ENCODE measurements at regions not wholly inside any gene's neighbourhood (a gene's known extent, or its start where the extent isn't known, plus 50 kb on each side); places are given as distances from the start of the nearest gene placed in this dataset.

DNA sequence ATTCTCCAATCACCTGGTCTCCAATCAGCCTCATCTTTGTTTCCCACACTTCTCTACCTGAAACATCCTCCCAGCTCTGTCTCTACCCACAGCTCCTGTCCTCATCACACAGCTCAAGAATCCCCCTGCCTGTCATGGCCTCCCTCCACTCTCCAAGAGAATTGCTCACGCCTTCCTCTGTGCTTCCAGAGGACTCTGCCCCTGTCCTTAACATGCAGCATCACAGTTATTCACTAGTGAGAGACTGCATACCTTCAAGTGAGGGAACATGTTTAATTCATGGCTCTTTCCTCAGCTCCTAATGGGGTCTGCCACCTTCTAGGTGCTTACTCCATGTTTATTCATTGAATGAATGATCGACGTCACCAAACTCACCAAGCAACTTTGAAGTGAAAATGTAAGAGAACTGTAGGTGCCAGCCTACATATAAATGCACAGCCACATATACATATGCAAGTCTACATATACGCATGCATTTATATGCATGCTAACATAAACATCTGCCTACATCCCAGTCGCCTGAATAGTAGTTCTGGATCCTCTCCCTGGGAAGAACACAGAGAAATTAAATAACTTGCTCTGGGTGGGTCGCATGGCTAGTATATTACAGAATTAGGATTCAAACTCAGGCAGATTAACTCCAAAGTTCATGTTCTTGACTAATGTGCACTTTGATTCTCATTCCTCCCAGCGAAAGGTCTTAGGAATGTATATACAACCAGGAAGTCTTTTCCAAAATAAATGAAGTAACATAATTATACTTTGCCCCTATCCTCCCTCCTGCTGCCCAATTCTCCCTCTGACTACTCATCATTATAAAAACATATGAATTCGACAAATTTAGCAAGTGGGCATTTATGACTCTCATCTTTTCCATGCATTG is 295.6 kb downstream of the MAFB start:
- no peak for DNase-seq (ENCODE audit: low read depth)

DNA sequence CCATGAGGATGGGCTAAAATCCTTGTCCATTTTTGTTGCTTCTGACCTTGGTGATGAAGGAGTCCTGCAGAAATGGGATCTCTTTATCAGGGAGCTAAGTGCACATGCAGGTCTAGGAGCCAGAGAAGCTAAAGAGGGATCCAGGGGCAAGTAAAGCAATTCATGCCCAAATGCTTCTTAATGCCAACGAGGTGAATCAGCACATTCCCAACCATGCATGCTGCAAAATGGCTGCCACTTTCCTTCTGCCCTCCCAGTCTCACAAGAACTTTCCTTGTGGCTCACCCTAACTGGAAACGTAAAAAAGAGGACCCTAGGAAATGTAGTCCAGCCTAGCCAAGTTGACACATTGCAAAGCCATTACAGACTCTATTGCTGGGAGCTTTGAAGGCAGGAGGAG is 298.4 kb downstream of the MAFB start:
- DNase-seq (ENCODE audit: low read depth), result peak; percentile 29

DNA sequence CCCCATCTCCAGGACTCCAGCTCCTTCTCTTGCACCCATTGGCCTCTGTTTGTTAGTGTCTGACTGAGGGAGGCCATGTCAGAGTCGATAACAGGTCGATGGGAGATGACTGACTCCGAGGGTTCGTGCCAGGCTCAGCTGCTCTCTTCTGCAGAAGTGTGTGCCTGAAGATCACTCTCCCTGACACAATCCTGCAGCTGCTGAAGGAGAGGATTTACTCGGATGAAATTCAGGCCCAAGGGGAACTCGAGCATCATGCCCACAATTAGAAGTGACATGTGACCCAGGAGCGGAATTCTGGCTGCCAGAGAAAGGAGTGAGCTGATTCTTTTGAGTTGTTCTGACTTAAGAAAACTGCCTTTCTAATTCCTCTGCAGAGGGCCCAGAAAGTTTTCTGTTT is 318.2 kb downstream of the MAFB start:
- no peak for DNase-seq (ENCODE audit: low read depth)

DNA sequence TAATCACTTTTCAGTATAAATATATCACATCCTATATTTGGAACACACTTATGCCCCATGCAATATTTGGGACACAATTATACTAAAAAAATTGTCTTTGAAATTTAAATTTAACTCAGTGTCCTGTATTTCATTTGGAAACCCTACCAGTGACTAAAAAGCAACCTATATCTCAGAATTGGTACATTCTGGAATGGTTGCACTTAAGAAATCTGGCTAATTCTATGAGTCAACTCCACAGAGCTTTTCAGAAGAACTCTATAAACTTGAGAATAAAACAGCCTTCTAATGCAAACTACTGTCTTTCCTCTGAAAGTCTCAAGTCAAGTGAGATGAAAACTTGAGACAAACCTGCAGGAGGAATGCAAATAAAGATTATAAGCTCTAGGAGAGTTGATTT is 320.2 kb downstream of the MAFB start:
- DNase-seq (ENCODE audit: low read depth), result no peak

DNA sequence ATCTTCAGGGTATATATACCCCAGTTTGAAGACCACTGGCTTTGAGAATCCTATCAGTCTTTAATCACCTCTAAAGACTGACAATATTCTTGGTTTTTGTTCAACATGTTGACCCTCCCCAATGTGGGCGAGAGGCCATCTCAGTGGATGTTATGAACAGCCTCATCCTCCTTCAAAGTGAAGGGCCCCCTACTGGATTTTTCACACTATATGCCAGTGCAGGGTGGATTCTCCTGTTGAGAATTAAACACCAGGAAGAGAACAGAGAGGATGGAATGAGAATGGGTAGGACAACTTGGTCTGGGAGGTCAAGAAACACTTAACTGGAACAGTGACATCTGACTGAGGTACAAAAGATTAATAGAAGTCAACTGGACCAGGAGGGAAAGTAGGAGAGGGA is 327.1 kb downstream of the MAFB start:
- DNase-seq (ENCODE audit: low read depth), result no peak

DNA sequence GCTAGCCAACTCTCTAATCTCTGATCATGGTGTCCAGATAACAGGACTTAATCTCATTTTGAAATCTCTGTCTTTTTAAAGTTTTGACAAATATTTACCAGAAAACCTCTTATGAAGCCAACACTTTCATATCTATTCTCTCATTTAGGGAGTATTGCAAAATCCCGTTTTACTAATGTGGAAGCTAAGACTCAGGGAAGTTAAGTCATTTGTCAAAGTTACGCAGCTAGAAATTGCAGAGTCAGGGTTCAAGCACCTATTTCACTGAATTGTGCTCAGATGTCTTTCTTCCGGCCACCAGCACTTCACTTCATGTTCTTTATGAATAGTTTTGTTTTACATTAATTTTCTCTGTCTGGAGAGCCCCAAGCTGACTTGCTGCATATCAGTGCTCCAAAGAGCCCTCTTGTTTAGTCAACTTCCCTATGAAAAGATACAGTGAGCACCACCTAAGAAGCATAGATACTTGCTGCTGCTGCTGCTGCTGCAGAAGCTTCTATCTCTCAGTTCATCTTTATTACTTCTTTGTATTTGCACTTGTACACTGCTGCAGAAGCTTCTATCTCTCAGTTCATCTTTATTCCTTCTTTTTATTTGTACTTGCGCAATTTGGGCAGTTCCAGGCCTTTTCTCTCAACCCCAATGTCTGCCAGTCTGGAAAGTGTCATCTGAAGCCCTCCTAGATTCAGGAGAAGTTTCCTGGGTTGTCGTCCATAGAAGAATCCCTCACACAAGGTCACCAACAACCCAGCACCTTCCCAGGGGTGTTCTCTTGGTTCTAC is 329.7 kb downstream of the MAFB start:
- DNase-seq (ENCODE audit: low read depth), result no peak

DNA sequence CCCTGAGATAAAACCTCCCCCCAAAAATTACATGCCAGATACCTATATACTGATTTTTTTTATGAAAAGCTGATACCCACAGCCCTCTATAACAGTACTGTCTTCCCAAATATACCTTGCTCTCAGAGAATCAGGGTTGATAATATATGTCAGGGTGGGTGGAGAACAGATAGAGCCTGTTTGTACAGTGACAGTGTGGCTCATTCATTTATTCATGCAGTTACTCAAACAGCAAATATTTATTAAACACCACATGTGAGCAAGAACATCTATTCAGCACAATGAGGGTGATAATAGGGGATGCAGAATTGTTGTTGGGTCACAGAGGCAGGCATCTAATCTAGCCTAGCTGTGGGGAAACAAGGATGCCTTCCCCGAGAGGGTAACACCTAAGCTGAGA is 334.2 kb downstream of the MAFB start:
- DNase-seq (ENCODE audit: low read depth), result no peak

DNA sequence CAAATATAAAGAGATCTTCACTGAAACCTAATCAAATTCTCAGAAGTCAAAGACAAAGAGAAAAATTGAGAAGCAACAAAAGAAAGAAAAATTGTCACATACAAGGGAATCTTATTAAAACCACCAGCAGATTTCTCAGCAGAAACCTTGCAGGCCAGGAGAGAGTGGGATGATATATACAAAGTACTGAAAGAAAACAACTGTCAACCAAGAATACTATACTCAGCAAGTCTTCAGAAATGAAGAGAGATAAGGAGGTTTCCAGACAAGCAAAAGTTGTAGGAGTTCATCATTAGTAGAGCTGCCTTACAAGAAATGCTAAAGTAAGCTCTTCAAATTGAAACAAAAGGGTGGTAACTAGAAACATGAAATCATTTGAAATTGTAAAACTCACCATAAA is 345.6 kb downstream of the MAFB start:
- DNase-seq (ENCODE audit: low read depth), result no peak

DNA sequence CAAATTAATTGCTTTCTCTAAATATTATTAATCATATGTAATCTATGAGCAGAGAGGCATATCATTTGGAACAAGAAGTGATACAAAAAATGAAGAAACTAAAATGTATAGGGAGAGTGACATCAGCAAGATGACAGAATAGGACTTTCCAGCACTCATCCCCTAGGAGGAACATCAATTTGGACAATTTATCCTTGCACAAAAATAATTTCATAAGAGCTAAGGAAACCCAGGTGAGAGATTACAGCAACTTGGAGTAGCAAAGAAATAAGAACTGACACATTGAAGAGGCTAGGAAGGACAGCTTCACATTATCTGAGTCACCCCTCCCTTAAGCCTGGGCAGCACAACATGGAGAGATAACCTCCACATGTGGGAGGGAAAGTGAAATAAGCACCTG is 347.5 kb downstream of the MAFB start:
- DNase-seq (ENCODE audit: low read depth), result no peak

DNA sequence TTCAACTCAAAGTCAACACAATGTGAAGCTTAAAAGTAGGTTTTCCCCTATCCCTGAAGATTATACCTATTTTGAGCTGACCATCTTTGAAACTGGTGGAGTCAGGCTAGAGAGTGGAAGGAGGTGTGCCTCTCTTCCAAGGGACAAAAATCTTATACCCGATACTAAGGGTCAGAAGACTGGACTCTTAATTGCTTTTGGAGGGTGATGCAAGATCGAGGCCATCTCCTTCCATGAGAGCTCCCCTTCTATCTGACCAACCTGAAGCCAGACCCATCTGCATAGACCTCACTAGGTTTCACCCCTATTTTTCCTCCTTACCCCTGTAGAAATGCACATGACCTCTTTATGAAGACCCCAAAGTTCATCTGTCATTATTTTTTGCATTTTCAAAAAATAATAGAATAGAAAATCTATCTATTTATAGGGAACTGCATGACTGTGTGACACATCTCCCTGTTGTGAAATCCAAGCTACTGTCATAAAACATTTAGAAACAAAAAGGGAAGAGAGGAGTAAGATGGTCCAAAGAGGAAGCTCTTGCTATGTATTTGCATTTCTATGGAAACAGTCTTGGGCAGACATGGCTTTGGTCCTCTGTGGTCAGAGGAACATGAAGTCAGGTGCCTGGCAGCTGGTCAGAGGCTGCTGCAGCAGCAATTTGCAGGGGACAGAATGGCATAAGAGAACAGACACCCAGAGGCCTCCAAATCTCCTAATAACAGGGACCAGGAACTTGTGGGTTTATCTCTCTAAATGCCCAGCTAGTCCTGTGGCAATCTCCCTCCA is 349.2 kb downstream of the MAFB start:
- no peak for DNase-seq (ENCODE audit: low read depth)

DNA sequence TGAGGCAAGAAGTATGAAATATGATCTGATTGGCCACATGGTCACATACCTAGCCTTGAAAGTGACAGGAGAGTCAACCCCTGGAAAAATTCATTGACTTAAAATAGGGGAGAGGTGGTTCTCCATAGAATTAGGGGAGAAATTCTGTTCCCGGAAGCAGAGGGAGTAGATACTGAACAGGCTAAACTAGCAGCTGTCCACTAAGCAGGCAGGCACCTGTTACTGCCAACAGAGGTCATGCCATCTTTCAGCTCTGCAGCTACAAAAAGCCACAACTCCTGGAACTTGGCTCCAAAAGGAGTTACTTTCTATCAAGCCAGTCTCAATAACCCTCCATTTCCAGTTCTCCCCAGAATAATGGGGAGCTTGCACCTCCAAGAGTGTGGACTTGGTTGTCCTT is 352.5 kb downstream of the MAFB start:
- no peak for DNase-seq (ENCODE audit: low read depth)

DNA sequence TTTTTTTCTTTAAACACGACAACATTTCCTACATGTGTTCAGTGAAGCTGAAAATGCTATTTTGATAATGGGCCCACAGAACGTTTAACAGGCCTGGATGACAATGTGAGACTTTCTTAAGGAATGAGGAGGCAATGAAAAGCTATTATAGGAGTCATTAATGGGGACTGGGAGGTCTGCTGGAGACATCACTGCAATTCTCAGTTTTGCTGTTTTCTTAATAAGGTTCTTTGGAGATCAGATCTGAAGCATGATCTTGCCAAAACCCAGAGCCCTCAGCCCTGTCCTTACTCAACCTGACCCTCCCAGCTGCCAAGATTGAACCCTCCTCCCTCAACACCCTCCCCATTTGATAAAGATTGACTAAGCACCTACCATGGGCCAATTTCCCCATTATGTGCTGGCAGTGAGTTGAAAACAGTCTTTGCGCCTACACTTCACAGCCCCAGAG is 353.1 kb downstream of the MAFB start:
- no peak for DNase-seq (ENCODE audit: low read depth)

DNA sequence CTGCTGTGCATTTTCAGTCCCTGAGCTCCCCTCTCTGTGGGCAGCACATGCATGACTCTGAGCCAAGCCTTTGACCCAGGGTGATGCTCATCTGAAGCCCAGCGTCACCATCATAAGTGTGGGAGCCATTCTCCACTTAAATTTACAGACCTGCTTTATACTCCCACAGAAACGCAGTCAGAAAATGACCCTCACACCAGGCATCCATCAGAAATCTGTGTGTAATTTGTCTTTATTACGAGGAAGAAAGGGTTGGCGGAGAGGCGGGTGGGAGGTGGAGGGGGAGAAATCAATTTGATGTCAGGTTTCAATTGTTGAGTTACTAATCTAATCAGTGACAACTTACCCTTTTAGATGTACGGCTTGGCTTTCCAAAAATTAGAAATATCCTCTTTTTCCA is 353.6 kb downstream of the MAFB start:
- no peak for DNase-seq (ENCODE audit: low read depth)

DNA sequence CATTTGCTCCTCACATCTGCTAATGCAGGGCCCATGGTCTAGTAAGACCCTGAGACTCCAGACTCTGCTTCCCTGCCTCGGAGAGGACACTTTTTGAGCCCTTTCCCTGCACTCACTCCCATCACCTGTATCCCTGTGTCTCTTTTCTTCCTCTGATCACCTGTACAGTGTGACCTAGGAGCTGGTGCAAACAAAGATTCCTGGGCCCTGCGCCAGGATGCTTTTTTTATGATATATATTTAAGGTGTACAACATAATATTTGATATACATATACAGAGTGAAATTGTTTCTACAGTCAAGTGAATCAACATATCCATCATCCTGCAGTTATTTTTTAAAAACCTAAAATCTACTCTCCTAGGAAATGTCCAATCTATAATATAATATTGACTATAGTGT is 355.4 kb downstream of the MAFB start:
- DNase-seq (ENCODE audit: low read depth), result no peak

DNA sequence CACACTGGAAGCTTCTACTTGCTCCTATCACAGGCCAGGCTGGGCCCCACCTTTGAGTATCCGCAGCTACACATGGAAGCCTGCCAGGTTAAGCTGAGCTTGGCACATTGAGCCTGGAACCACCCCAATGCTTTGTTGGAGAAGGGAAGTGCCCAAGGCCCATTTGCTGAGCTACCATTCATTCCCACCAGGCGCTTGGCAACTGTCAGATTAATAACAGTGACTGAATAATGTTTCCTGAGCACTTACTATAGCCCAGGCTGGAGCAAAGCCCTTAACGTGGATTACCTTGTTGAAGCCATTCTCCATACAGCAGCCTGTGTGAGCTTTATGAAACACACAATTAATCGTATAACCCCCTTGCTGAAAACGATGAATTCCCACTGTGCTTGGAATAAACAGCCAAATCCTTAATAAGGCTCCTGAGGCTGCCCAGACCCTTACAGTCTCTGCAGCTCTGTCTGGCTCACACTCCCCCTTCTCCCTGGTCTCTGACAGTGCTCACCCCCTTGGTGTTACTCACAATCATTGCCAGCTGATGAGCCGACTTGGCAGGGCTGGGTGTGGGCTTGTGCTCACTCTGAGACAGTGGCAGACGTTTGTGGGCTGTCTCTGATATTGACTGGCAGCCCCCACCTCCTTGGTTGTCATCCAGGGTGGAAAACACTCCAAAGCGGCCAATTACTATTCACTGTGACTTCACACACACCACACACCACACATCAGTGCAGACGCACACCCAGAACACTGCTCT is 357.1 kb downstream of the MAFB start:
- no peak for DNase-seq (ENCODE audit: low read depth)

DNA sequence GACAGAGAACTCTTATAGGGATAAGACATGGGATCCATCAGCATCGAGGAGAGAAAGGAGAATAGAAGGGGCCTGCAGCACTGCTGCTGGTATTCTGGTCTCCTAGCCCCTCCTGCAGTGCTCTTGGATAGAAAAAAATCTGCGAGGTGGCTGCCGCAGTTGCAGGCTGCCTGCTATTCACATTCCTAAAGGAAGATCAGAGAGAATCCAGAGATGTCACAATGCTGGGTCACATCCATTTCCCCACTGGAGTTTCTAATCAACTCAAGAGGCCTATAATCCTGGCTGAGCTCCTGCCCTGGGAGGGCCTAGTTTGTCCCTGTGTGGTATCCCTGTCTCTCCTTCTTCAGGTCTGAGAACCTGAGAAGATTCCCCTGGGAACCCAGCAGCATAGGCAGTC is 357.8 kb downstream of the MAFB start:
- DNase-seq (ENCODE audit: low read depth), result no peak

DNA sequence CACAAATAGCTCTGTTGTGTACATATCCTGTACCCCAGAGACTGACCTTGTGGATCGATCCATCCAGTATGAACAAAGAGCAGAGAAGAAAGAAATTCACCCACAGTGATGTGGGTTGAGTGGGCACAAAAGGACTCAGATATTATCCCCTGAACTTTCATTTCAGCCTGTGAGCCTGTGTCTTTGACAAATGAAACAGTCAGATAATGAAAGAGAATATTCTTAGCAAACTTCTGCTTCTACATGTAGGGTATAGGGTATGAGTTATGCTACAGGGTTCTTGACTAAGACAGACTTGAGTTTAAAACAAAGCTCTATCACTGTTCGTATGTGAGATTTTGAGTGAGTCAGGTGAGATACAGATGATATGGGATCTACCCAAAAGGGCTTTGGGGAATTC is 359.7 kb downstream of the MAFB start:
- no peak for DNase-seq (ENCODE audit: low read depth)

DNA sequence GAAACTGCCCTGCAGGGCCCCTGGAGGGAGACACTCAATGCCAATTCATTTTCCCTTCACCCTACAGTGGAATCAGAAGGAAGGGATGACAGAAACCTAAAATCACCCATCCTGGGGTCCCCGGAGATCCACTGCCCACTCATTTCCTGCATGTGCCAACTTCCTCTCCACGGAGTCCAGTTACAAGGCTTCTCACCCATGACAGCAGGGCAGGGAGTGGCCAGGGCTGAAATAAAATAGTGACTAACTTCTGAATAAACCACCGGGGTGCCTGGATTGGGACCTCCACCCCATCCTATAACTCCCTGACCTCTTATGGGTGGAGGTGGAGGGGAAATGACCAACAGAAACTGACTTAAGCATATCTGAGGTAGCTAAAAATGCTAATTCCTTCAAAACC is 362.3 kb downstream of the MAFB start:
- DNase-seq (ENCODE audit: low read depth), result no peak

DNA sequence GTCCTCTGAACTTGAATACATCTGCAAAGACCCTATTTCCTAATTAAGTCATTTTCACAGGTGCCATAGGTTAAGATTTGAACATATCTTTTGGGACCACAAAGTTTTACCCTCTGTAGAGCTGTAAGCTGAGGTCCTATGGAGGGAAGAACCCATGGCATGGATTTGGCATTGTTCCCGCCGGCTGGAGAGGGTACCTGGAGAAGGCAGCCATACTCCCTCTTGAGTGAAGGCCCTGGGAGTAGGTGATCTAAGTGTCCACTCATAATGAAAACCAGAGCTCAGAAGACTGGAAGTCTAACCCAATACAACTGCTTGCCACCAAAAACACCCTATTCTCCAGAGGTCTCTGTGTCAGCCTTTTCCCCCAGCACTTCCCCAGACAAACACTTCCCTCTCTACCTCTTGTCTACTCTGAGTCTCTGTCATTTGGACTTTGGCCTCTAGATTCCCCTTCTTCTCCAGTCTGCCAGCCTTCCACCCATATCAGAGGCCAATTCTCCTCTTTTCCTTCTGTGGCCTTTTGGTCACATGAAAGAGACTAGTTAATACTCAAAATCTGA is 363.9 kb downstream of the MAFB start:
- DNase-seq (ENCODE audit: low read depth), result no peak

DNA sequence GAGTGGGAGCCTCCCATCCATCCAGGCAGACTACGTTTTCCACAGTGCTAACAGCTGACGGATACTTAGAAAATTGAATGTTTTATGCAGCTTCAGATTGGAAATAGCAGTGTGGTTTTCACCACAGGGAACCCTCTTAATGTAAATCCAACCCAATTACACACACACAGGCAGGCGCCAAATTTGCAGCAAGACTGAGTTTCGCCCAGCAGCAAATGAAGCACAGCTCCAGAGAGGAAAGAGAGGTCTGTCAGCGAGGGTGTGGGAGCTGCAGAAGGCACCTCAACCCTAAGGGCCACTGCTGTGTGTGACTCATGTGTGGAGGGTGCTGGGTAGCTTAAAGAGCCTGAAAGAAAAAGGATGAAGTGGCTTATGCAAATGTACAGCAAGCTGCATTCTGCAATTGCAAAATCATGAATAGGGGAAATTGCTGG is 365.7 kb downstream of the MAFB start:
- DNase-seq (ENCODE audit: low read depth), result peak; percentile 67

DNA sequence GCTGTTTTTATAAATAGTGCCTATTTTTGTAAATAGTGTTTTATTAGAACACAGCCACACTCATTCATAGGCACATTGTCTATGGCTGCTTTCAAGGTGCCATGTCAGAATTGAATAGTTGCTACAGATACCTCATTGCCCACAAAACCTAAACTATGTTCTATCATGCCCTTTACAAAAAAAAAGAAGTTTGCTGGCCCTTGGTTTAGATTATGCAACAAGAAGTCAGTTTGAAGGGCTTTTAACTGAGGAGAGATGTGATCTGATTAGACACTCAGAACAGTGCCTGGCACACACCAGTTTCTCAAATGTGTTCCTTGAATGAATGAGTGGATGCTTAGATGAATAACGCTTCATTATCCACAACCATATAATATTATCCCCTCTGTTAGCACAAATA is 366.1 kb downstream of the MAFB start:
- DNase-seq (ENCODE audit: low read depth), result no peak
